HCT116 (cell line): ENCODE measurements at regions not wholly inside any gene's neighbourhood (a gene's known extent, or its start where the extent isn't known, plus 50 kb on each side); places are given as distances from the start of the nearest gene placed in this dataset.

ENCODE experiments used
- ATAC-seq: fragments of 200-7000 bp; cut with Tn5 transposase; 2 replicates; pipeline ENCODE4 v1.9.1; 2020; ENCODE audit warnings: mild to moderate bottlenecking, moderate library complexity
- BruUV-seq: library from RNA; stranded (reverse); fragments of 400-500 nt; replicated peaks from 2 replicates; lab custom pipeline; 2021; lab: Mats Ljungman, UMichigan
- CTCF ChIA-PET: fragments of 300-600 bp; sonication (Branson Sonifier 250); formaldehyde crosslinking; loops from one replicate; lab custom pipeline; 2021; ENCODE audit warnings: antibody characterized with exemption; lab: Charles Lee
- POLR2A ChIA-PET: fragments of 300-600, 350-600 bp; sonication (Branson Sonifier 250); formaldehyde crosslinking; loops from one replicate; lab custom pipeline; 2021; ENCODE audit warnings: antibody characterized with exemption; lab: Charles Lee
- RAD21 ChIA-PET, 2 experiments: fragments of 300-600 bp; sonication (Branson Sonifier 250); formaldehyde crosslinking; loops; one replicate each; lab custom pipeline; 2023; ENCODE audit warnings: low total read pairs in 2 of 2; ENCODE audit not compliant: uncharacterized antibody in 2 of 2, unreplicated experiment in 2 of 2, low non-redundant PET in 1 of 2; lab: Charles Lee
- DNase-seq: peaks from one replicate; pipeline ENCODE4 v3.0.0-alpha.2; 2010; ENCODE audit warnings: low read depth, low spot score
- H2AFZ ChIP-seq: fragments of 200-600 bp; shearing (Covaris generic), sonication (generic); 2 replicates; pipeline ENCODE4 v1.6.1; 2017; ENCODE audit warnings: low read depth, mixed run types, mixed read lengths, antibody characterized with exemption, low read length; ENCODE audit not compliant: poor library complexity, severe bottlenecking
- H3K27ac ChIP-seq: 2 replicates; pipeline ENCODE4 v1.5.1; 2012; ENCODE audit warnings: low read depth, low read length
- H3K27me3 ChIP-seq: fragments of 200-600 bp; sonication (generic); 2 replicates; pipeline ENCODE4 v1.6.1; 2016; ENCODE audit warnings: mixed run types, low read length, mixed read lengths; ENCODE audit not compliant: insufficient read depth
- H3K36me3 ChIP-seq, 2 experiments: fragments of 200-500 bp in 1 of 2; fragments of 200-600 bp in 1 of 2; sonication (Bioruptor generic) in 1 of 2; sonication (generic) in 1 of 2; 2 replicates each; pipeline versions ENCODE4 v1.5.1 to v1.6.1; 2014 to 2016; ENCODE audit warnings: low read length in 2 of 2, inconsistent platforms in 1 of 2, mixed read lengths in 1 of 2, mixed run types in 1 of 2; ENCODE audit not compliant: insufficient read depth in 2 of 2, control insufficient read depth in 1 of 2
- H3K4me1 ChIP-seq, 2 experiments: fragments of 200-600 bp in 1 of 2; sonication (generic) in 1 of 2; 2 replicates each; pipeline versions ENCODE4 v1.5.1 to v1.6.1; 2012 to 2017; ENCODE audit warnings: low read length in 2 of 2, inconsistent platforms in 1 of 2, mild to moderate bottlenecking in 1 of 2, mixed read lengths in 1 of 2, mixed run types in 1 of 2, moderate library complexity in 1 of 2; ENCODE audit not compliant: insufficient read depth in 2 of 2, control insufficient read depth in 1 of 2
- H3K4me2 ChIP-seq: fragments of 200-600 bp; sonication (generic); 2 replicates; pipeline ENCODE4 v1.6.1; 2017; ENCODE audit warnings: mixed run types, low read length, mixed read lengths
- H3K4me3 ChIP-seq, 2 experiments: fragments of 200-600 bp in 1 of 2; sonication (generic) in 1 of 2; replicated peaks in 1 of 2; 2 replicates each; pipeline ENCODE4 v1.5.1; 2011 to 2016; ENCODE audit warnings: low read length in 2 of 2, control low read depth in 1 of 2, low read depth in 1 of 2, mild to moderate bottlenecking in 1 of 2, mixed read lengths in 1 of 2, mixed run types in 1 of 2
- H3K79me2 ChIP-seq: fragments of 200-600 bp; sonication (generic); 2 replicates; pipeline ENCODE4 v1.6.1; 2017; ENCODE audit warnings: mild to moderate bottlenecking, mixed run types, low read length, moderate library complexity, mixed read lengths; ENCODE audit not compliant: insufficient read depth
- H3K9ac ChIP-seq: fragments of 200-600 bp; sonication (generic); 2 replicates; pipeline ENCODE4 v1.6.1; 2016; ENCODE audit warnings: low read length, mixed read lengths
- H3K9me2 ChIP-seq: fragments of 200-600 bp; sonication (generic), shearing (Covaris generic); 2 replicates; pipeline ENCODE4 v1.6.1; 2017; ENCODE audit warnings: mixed run types, mild to moderate bottlenecking, moderate library complexity; ENCODE audit not compliant: insufficient read depth
- H3K9me3 ChIP-seq, 2 experiments: fragments of 200-500 bp in 1 of 2; fragments of 200-600 bp in 1 of 2; sonication (Bioruptor generic) in 1 of 2; sonication (generic) in 1 of 2; 2 replicates each; pipeline ENCODE4 v1.6.1; 2014 to 2017; ENCODE audit warnings: low read length in 2 of 2, mixed read lengths in 2 of 2, inconsistent platforms in 1 of 2, low read depth in 1 of 2, mild to moderate bottlenecking in 1 of 2, mixed run types in 1 of 2, moderate library complexity in 1 of 2; ENCODE audit not compliant: control insufficient read depth in 1 of 2, insufficient read depth in 1 of 2
- H4K20me1 ChIP-seq: fragments of 200-600 bp; sonication (generic), shearing (Covaris generic); 2 replicates; pipeline ENCODE4 v1.6.1; 2017; ENCODE audit warnings: mixed run types, mild to moderate bottlenecking, moderate library complexity; ENCODE audit not compliant: insufficient read depth
- CTCF ChIP-seq, 3 experiments: fragments of 200-600 bp in 1 of 3; sonication (generic) in 1 of 3; IDR thresholded peaks in 2 of 3; conservative IDR thresholded peaks in 1 of 3; 2 replicates each; pipeline ENCODE4 v1.5.1; 2012 to 2017; ENCODE audit warnings: low read depth in 2 of 3, low read length in 2 of 3, antibody characterized with exemption in 1 of 3, borderline replicate concordance in 1 of 3, control low read depth in 1 of 3, mild to moderate bottlenecking in 1 of 3, mixed read lengths in 1 of 3, mixed run types in 1 of 3, moderate library complexity in 1 of 3; ENCODE audit not compliant: insufficient read depth in 1 of 3
- EGR1 ChIP-seq: IDR thresholded peaks from 2 replicates; pipeline ENCODE4 v1.6.1; 2012; ENCODE audit warnings: low read depth
- POLR2A ChIP-seq: IDR thresholded peaks from 2 replicates; pipeline ENCODE4 v1.7.0; 2011; ENCODE audit warnings: borderline replicate concordance; ENCODE audit not compliant: insufficient read depth, insufficient read length; ENCODE audit errors: extremely low read depth
- SIN3A ChIP-seq: IDR thresholded peaks from 2 replicates; pipeline ENCODE4 v1.6.1; 2012; ENCODE audit warnings: low read depth
- ZBTB33 ChIP-seq: IDR thresholded peaks from 2 replicates; pipeline ENCODE4 v1.6.1; 2011; ENCODE audit warnings: mild to moderate bottlenecking, low read length, moderate library complexity; ENCODE audit not compliant: insufficient replicate concordance; ENCODE audit errors: extremely low read depth
- intact Hi-C: fragments of 100-400 bp; cut with micrococcal nuclease; formaldehyde crosslinking; loops from 2 replicates; pipeline ENCODE4 v1.10.0; 2022

- H3K36me3 ChIP-seq = no peaks in the 10 kb centered on the region
- H3K9me3 ChIP-seq = no peaks in the 10 kb centered on the region
- no TSS peak for BruUV-seq
- H3K4me1 ChIP-seq = no peaks in the 10 kb centered on the region
- H3K9me2 ChIP-seq = no peaks in the 10 kb centered on the region
- H3K27ac ChIP-seq = no peak overlapping the region
- no peak overlapping the region for H3K9ac ChIP-seq
- TF ChIP-seq CTCF (IDR thresholded peaks at IDR 0.05 in 2 of 3, conservative IDR thresholded peaks at IDR 0.05 in 1 of 3; ENCODE audit: borderline replicate concordance in 1 of 3, insufficient read depth in 1 of 3, low read depth in 2 of 3, low read length in 2 of 3) = no peak
- no peak for TF ChIP-seq POLR2A
- no peak for TF ChIP-seq SIN3A
- no peak for TF ChIP-seq EGR1
- TF ChIP-seq ZBTB33 = no peak
- H3K4me3 ChIP-seq = no peak overlapping the region
- ATAC-seq (no peak), DNase-seq (no peak)
- no peaks in the 10 kb centered on the region for H3K79me2 ChIP-seq
- no peaks in the 10 kb centered on the region for H3K27me3 ChIP-seq
- no peak overlapping the region for H3K4me2 ChIP-seq
- no peak overlapping the region for H2AFZ ChIP-seq
- intact Hi-C loops = no loop called here
- ChIA-PET CTCF (no interaction called here), RAD21 (no interaction called here), POLR2A (no interaction called here)
- H4K20me1 ChIP-seq = no peaks in the 10 kb centered on the region
Measured at GRCh38 chr4:121562811-121563210, 134.0 kb downstream of the ANXA5 start.
